HepG2 (cell line): ENCODE measurements at regions not wholly inside any gene's neighbourhood (a gene's known extent, or its start where the extent isn't known, plus 50 kb on each side); places are given as distances from the start of the nearest gene placed in this dataset.

Experiments used
- ATAC-seq: fragments of 200-7000 bp; cut with Tn5 transposase; 3 replicates; pipeline ENCODE4 v1.9.1; 2020; ENCODE audit warnings: mild to moderate bottlenecking, moderate library complexity
- BruUV-seq: library from RNA; stranded (reverse); fragments of 400-500 nt; replicated peaks from 2 replicates; lab custom pipeline; 2021; lab: Mats Ljungman, UMichigan
- CTCF ChIA-PET: fragments of 300-600 bp; formaldehyde crosslinking; extraction: SDS; loops from one replicate; lab custom pipeline; 2021; ENCODE audit warnings: low total read pairs, inconsistent platforms, low intra/inter-chr PET ratio; lab: Yijun Ruan, JAX
- POLR2A ChIA-PET: fragments of 350-600 bp; sonication (Branson Sonifier 250); formaldehyde crosslinking; loops from one replicate; lab custom pipeline; 2020; ENCODE audit warnings: antibody characterized with exemption, inconsistent platforms; lab: Yijun Ruan, JAX
- DNase-seq: peaks from one replicate; pipeline ENCODE4 v3.0.0-alpha.2; 2015; ENCODE audit warnings: low spot score
- FAIRE-seq: peaks from 3 replicates; lab custom pipeline; 2011; peaks lifted over from hg19 to GRCh38; lab: Jason Lieb, UNC
- H2AFZ ChIP-seq: one replicate; pipeline ENCODE4 v1.6.1; 2011; ENCODE audit warnings: low read length, inconsistent platforms
- H3K27ac ChIP-seq: fragments of 300-600 bp; 3 replicates; pipeline ENCODE4 v1.8.0; 2011; ENCODE audit warnings: mixed run types, mild to moderate bottlenecking, mixed read lengths, low read length, inconsistent platforms; ENCODE audit not compliant: insufficient read depth; ENCODE audit errors: extremely low read length
- H3K27me3 ChIP-seq, 2 experiments: fragments of 200-600 bp in 1 of 2; 2 replicates in 1 of 2; 3 replicates in 1 of 2; pipeline versions ENCODE4 v1.6.0 to v1.8.0; 2011; ENCODE audit warnings: low read length in 2 of 2, mild to moderate bottlenecking in 2 of 2, moderate library complexity in 2 of 2, inconsistent platforms in 1 of 2; ENCODE audit not compliant: insufficient read depth in 2 of 2, control insufficient read depth in 1 of 2
- H3K36me3 ChIP-seq, 2 experiments: fragments of 200-600 bp in 1 of 2; replicated peaks in 1 of 2; 2 replicates in 1 of 2; 3 replicates in 1 of 2; pipeline versions ENCODE4 v1.5.1 to v1.8.0; 2011; ENCODE audit warnings: low read length in 2 of 2, inconsistent platforms in 1 of 2; ENCODE audit not compliant: insufficient read depth in 2 of 2, control insufficient read depth in 1 of 2
- H3K4me1 ChIP-seq: 2 replicates; pipeline ENCODE4 v1.5.1; 2012; ENCODE audit warnings: low read length, inconsistent platforms; ENCODE audit not compliant: insufficient read depth
- H3K4me2 ChIP-seq: 2 replicates; pipeline ENCODE4 v1.6.0; 2011; ENCODE audit warnings: low read depth, low read length, inconsistent platforms
- H3K4me3 ChIP-seq, 3 experiments: fragments of 200-600 bp in 1 of 3; sonication (generic), shearing (Covaris generic) in 1 of 3; replicated peaks in 1 of 3; 2 replicates each; pipeline ENCODE4 v1.5.1; 2011 to 2016; ENCODE audit warnings: low read length in 3 of 3, inconsistent platforms in 2 of 3, low read depth in 2 of 3, mild to moderate bottlenecking in 2 of 3, control low read depth in 1 of 3, mixed read lengths in 1 of 3; ENCODE audit not compliant: insufficient read depth in 1 of 3
- H3K79me2 ChIP-seq: one replicate; pipeline ENCODE4 v1.6.1; 2011; ENCODE audit warnings: low read length, inconsistent platforms; ENCODE audit not compliant: insufficient read depth
- H3K9ac ChIP-seq: 2 replicates; pipeline ENCODE4 v1.6.0; 2011; ENCODE audit warnings: mild to moderate bottlenecking, low read depth, low read length, inconsistent platforms; ENCODE audit not compliant: insufficient read depth
- H3K9me3 ChIP-seq: 2 replicates; pipeline ENCODE4 v1.5.1; 2012; ENCODE audit warnings: mild to moderate bottlenecking, low read length
- H4K20me1 ChIP-seq: 2 replicates; pipeline ENCODE4 v1.6.0; 2011; ENCODE audit warnings: inconsistent platforms, mild to moderate bottlenecking, low read length, moderate library complexity; ENCODE audit not compliant: insufficient read depth
- HCFC1 ChIP-seq: fragments of 150-350 bp; IDR thresholded peaks from 2 replicates; pipeline ENCODE4 v1.6.1; 2014; ENCODE audit warnings: low read depth, low read length
- KIAA2018 ChIP-seq: sonication (generic); formaldehyde crosslinking; IDR thresholded peaks from 2 replicates; pipeline ENCODE4 v1.5.0; 2020; ENCODE audit warnings: mild to moderate bottlenecking, missing genetic modification reagents, borderline replicate concordance
- MLLT10 ChIP-seq: sonication (generic); formaldehyde crosslinking; IDR thresholded peaks from 2 replicates; pipeline ENCODE4 v1.4.0; 2020; ENCODE audit warnings: missing genetic modification reagents
- MXI1 ChIP-seq: IDR thresholded peaks from 3 replicates; pipeline ENCODE4 v1.6.1; 2012; ENCODE audit warnings: low read depth, low read length, inconsistent platforms, borderline replicate concordance
- PATZ1 ChIP-seq: sonication (generic); formaldehyde crosslinking; IDR thresholded peaks from 2 replicates; pipeline ENCODE4 v1.4.0; 2020; ENCODE audit warnings: missing genetic modification reagents
- RARA ChIP-seq: IDR thresholded peaks from 2 replicates; pipeline ENCODE4 v1.6.1; 2016; ENCODE audit warnings: missing genetic modification reagents, missing compliant biosample characterization
- TBX3 ChIP-seq: fragments of 450-650 bp; IDR thresholded peaks from 2 replicates; pipeline ENCODE4 v1.6.1; 2017; ENCODE audit warnings: antibody characterized with exemption, mild to moderate bottlenecking, inconsistent platforms, borderline replicate concordance
- ZNF430 ChIP-seq: sonication (generic); formaldehyde crosslinking; IDR thresholded peaks from 2 replicates; pipeline ENCODE4 v1.9.0; 2021; ENCODE audit warnings: mild to moderate bottlenecking, missing genetic modification reagents
- ZNF501 ChIP-seq: sonication (generic); formaldehyde crosslinking; IDR thresholded peaks from 2 replicates; pipeline ENCODE4 v1.5.1; 2020; ENCODE audit warnings: mild to moderate bottlenecking, moderate library complexity, missing genetic modification reagents
- ZNF788 ChIP-seq: sonication (generic); formaldehyde crosslinking; IDR thresholded peaks from 2 replicates; pipeline ENCODE4 v1.5.0; 2020; ENCODE audit warnings: mild to moderate bottlenecking, missing genetic modification reagents, borderline replicate concordance
- WGBS: methylation state at CpG from one replicate; pipeline ENCODE4 v1.1.6; 2017; ENCODE audit warnings: low lambda C conversion rate; 5-methylcytosine and 5-hydroxymethylcytosine counted together
- in situ Hi-C: cut with HindIII; loops from 2 replicates; pipeline ENCODE4 v1.10.0; 2017; ENCODE audit warnings: low pct_unique_long_range_greater_than_20kb; ENCODE audit not compliant: extremely low pct_ligation_motif_present
- intact Hi-C: fragments of 100-400 bp; cut with micrococcal nuclease; formaldehyde crosslinking; loops from one replicate; pipeline ENCODE4 v1.10.0; 2022; ENCODE audit not compliant: unreplicated experiment

- H3K4me1 ChIP-seq, result no peaks in the 10 kb centered on the region
- no peak overlapping the region for H3K4me2 ChIP-seq
- no peak overlapping the region for H3K4me3 ChIP-seq
- FAIRE-seq (no peak), ATAC-seq (no peak), DNase-seq (no peak)
- POLR2A ChIA-PET, result no interaction called here
- H3K9ac ChIP-seq, result no peak overlapping the region
- H3K9me3 ChIP-seq, result no peaks in the 10 kb centered on the region; the same call in 1 of the 2 replicates
- no peak overlapping the region for H3K27ac ChIP-seq
- intact Hi-C loops, result no loop called here
- no peaks in the 10 kb centered on the region for H4K20me1 ChIP-seq
- CTCF ChIA-PET, result no interaction called here
- BruUV-seq, result no TSS peak
- H3K36me3 ChIP-seq, result no peaks in the 10 kb centered on the region
- no peaks in the 10 kb centered on the region for H3K79me2 ChIP-seq
- H2AFZ ChIP-seq, result no peak overlapping the region
- in situ Hi-C loops, result no loop called here
- WGBS, result 35% methylated on average over 2 of the region's 10 CpGs
- no peak for TF ChIP-seq KIAA2018 (CRISPR knock-in tag)
- no peak for TF ChIP-seq PATZ1
- no peak for TF ChIP-seq MLLT10 (CRISPR knock-in tag)
- TF ChIP-seq RARA (CRISPR knock-in tag), result no peak
- no peak for TF ChIP-seq TBX3
- no peak for TF ChIP-seq ZNF501 (CRISPR knock-in tag)
- TF ChIP-seq ZNF788, result no peak
- TF ChIP-seq MXI1, result no peak
- TF ChIP-seq HCFC1, result no peak
- TF ChIP-seq ZNF430, result no peak
- no peaks in the 10 kb centered on the region for H3K27me3 ChIP-seq
Measured at GRCh38 chr7:69211336-69211735, 386.9 kb upstream of the AUTS2 start.
